ENCODE measurements at regions not wholly inside any gene's neighbourhood (a gene's known extent, or its start where the extent isn't known, plus 50 kb on each side); places are given as distances from the start of the nearest gene placed in this dataset.

- TF ChIP-seq CTCF (IDR thresholded peaks at IDR 0.05; ENCODE audit: low read depth, low read length) (no peak), POLR2A (IDR thresholded peaks at IDR 0.05; ENCODE audit: extremely low read depth, insufficient read length) (no peak), MYC (IDR thresholded peaks at IDR 0.05; ENCODE audit: low read depth, low read length) (no peak), MAX (IDR thresholded peaks at IDR 0.05; ENCODE audit: low read depth, low read length) (no peak)
- DNase-seq (ENCODE audit: low read depth) = no peak
- no peak overlapping the region for H3K4me3 ChIP-seq (ENCODE audit: low read depth, low read length)
Measured at GRCh38 chr13:74205313-74205690, 71.1 kb upstream of the KLF12 start.

GRCh38 chr13:74204602-74205312 lies 70.6 kb upstream of the KLF12 start:
- H3K4me3 ChIP-seq (ENCODE audit: low read depth, low read length) = no peak overlapping the region
- no peak for TF ChIP-seq CTCF (IDR thresholded peaks at IDR 0.05; ENCODE audit: low read depth, low read length)
- no peak for TF ChIP-seq POLR2A (IDR thresholded peaks at IDR 0.05; ENCODE audit: extremely low read depth, insufficient read length)
- TF ChIP-seq MAX (IDR thresholded peaks at IDR 0.05; ENCODE audit: low read depth, low read length) = no peak
- TF ChIP-seq MYC (IDR thresholded peaks at IDR 0.05; ENCODE audit: low read depth, low read length) = no peak
- no peak for DNase-seq (ENCODE audit: low read depth)

- TF ChIP-seq MAX (IDR thresholded peaks at IDR 0.05; ENCODE audit: low read depth, low read length) (no peak), POLR2A (IDR thresholded peaks at IDR 0.05; ENCODE audit: extremely low read depth, insufficient read length) (no peak), CTCF (IDR thresholded peaks at IDR 0.05; ENCODE audit: low read depth, low read length) (no peak), MYC (IDR thresholded peaks at IDR 0.05; ENCODE audit: low read depth, low read length) (no peak)
- no peak overlapping the region for H3K4me3 ChIP-seq (ENCODE audit: low read depth, low read length)
- DNase-seq (ENCODE audit: low read depth) = no peak
Measured at GRCh38 chr13:74203576-74203975, 69.4 kb upstream of the KLF12 start.

- H3K4me3 ChIP-seq (ENCODE audit: low read depth, low read length) = no peak overlapping the region
- no peak for DNase-seq (ENCODE audit: low read depth)
- TF ChIP-seq MYC (IDR thresholded peaks at IDR 0.05; ENCODE audit: low read depth, low read length) = no peak
- TF ChIP-seq POLR2A (IDR thresholded peaks at IDR 0.05; ENCODE audit: extremely low read depth, insufficient read length) = no peak
- TF ChIP-seq CTCF (IDR thresholded peaks at IDR 0.05; ENCODE audit: low read depth, low read length) = no peak
- TF ChIP-seq MAX (IDR thresholded peaks at IDR 0.05; ENCODE audit: low read depth, low read length) = no peak
Measured at GRCh38 chr13:74202129-74202813, 68.1 kb upstream of the KLF12 start.

GRCh38 chr13:74201530-74201929 lies 67.3 kb upstream of the KLF12 start:
- no peak overlapping the region for H3K4me3 ChIP-seq (ENCODE audit: low read depth, low read length)
- TF ChIP-seq CTCF (IDR thresholded peaks at IDR 0.05; ENCODE audit: low read depth, low read length) = no peak
- no peak for TF ChIP-seq MYC (IDR thresholded peaks at IDR 0.05; ENCODE audit: low read depth, low read length)
- TF ChIP-seq POLR2A (IDR thresholded peaks at IDR 0.05; ENCODE audit: extremely low read depth, insufficient read length) = no peak
- TF ChIP-seq MAX (IDR thresholded peaks at IDR 0.05; ENCODE audit: low read depth, low read length) = no peak
- DNase-seq (ENCODE audit: low read depth) = no peak

Measured in NB4 (cell line).